ENCODE measurements at regions not wholly inside any gene's neighbourhood (a gene's known extent, or its start where the extent isn't known, plus 50 kb on each side); places are given as distances from the start of the nearest gene placed in this dataset.

DNA sequence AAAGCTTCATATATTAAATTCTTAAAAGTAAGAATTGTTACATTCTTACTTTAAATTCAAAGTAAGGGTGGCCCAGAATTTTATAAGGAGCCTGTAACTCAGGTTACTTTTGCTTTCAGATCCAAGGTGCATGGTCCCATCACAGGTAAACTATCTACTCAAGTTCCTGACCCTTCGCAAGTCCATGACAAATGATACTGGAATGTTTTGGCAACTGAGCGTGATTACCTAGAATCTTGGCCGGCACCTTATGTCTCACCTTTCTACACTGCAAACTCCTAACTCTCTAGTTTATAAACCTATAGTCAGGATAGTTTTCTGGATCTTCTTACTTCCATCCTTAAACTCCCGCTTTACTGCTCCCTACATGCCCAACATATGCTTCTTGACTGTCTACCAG is 67.9 kb upstream of the HMGN3 start:
- Histone ChIP-seq H3K14ac (ENCODE audit: insufficient read length) (no peak overlapping the region), H3K4me2 (ENCODE audit: insufficient read depth in 1 of 2, low read depth in 2 of 2, low read length in 2 of 2) (no peak overlapping the region), H3K9me3 (ENCODE audit: insufficient read depth in 2 of 2, low read depth in 1 of 2, low read length in 1 of 2) (no peaks in the 10 kb centered on the region), H2BK12ac (ENCODE audit: low read depth, low read length) (no peak overlapping the region), H4K5ac (ENCODE audit: insufficient read length, low read depth, low read length) (no peak overlapping the region), H3K27ac (ENCODE audit: low read depth, low read length) (no peak overlapping the region), H3K79me1 (ENCODE audit: low read depth, low read length) (no peaks in the 10 kb centered on the region), H2AFZ (ENCODE audit: low read length) (no peak overlapping the region), H3K36me3 (ENCODE audit: control insufficient read depth in 2 of 4, insufficient read depth in 4 of 4, low read length in 3 of 4) (no peaks in the 10 kb centered on the region), H2AK5ac (ENCODE audit: low read depth, low read length) (no peak overlapping the region), H3K4me1 (replicated peaks in 1 of 4; ENCODE audit: control insufficient read depth in 3 of 4, insufficient read depth in 4 of 4, low read length in 3 of 4) (no peaks in the 10 kb centered on the region; a peak in 2 of 7 replicates), H2BK20ac (ENCODE audit: low read length) (no peak overlapping the region), H3K18ac (ENCODE audit: extremely low read depth, low read length) (no peak overlapping the region), H3K4me3 (ENCODE audit: extremely low read depth in 1 of 4, insufficient read depth in 2 of 4, low read depth in 3 of 4, low read length in 4 of 4) (no peak overlapping the region), H2BK120ac (replicated peaks; ENCODE audit: low read depth, low read length) (no peak overlapping the region), H3K27me3 (replicated peaks in 1 of 4; ENCODE audit: control insufficient read depth in 3 of 4, extremely low read depth in 1 of 4, insufficient read depth in 3 of 4, low read length in 3 of 4) (peaks cover 0 to 1% (median 0%) of the 10 kb centered on the region in 4 experiments; a peak in 1 of 7 replicates), H3K23ac (ENCODE audit: insufficient read length) (no peak overlapping the region), H2BK15ac (ENCODE audit: low read length) (no peak overlapping the region), H4K91ac (replicated peaks; ENCODE audit: insufficient read length, low read length) (no peak overlapping the region), H3K23me2 (ENCODE audit: low read depth, low read length) (no peaks in the 10 kb centered on the region), H4K8ac (ENCODE audit: extremely low read depth, insufficient read depth, low read length) (no peak overlapping the region), H4K20me1 (replicated peaks in 1 of 2; ENCODE audit: control insufficient read depth in 1 of 2, insufficient read depth in 2 of 2, low read length in 2 of 2) (no peaks in the 10 kb centered on the region), H3K9ac (replicated peaks in 1 of 4; ENCODE audit: extremely low read depth in 1 of 4, low read depth in 3 of 4, low read length in 3 of 4) (no peak overlapping the region), H3K56ac (replicated peaks; ENCODE audit: insufficient read length, low read depth, low read length) (no peak overlapping the region), H2BK5ac (ENCODE audit: low read depth, low read length) (no peak overlapping the region), H3K79me2 (ENCODE audit: control insufficient read depth in 1 of 2, insufficient read depth in 2 of 2, low read length in 2 of 2) (no peaks in the 10 kb centered on the region), H3K4ac (replicated peaks; ENCODE audit: insufficient read length, low read depth, low read length) (no peak overlapping the region)
- TF ChIP-seq TEAD4 (IDR thresholded peaks at IDR 0.05; ENCODE audit: low read depth, low read length): no peak
- TF ChIP-seq BRCA1 (IDR thresholded peaks at IDR 0.05; ENCODE audit: low read depth, low read length): no peak
- no peak for TF ChIP-seq TBP (IDR thresholded peaks at IDR 0.05; ENCODE audit: low read depth, low read length)
- no peak for TF ChIP-seq CBX5 (IDR thresholded peaks at IDR 0.05; ENCODE audit: low read depth, low read length)
- TF ChIP-seq EZH2 (IDR thresholded peaks at IDR 0.05; ENCODE audit: low read depth, low read length, severe bottlenecking): no peak
- TF ChIP-seq CTBP2 (IDR thresholded peaks at IDR 0.05; ENCODE audit: borderline replicate concordance, insufficient read depth, insufficient read length, low read length): no peak
- TF ChIP-seq GTF2F1 (IDR thresholded peaks at IDR 0.05; ENCODE audit: borderline replicate concordance, low read depth, low read length): no peak
- no peak for TF ChIP-seq POU5F1 (IDR thresholded peaks at IDR 0.05; ENCODE audit: low read depth, low read length)
- no peak for TF ChIP-seq BCL11A (IDR thresholded peaks at IDR 0.05; ENCODE audit: low read depth in 2 of 2, low read length in 2 of 2)
- no peak for TF ChIP-seq SIRT6 (IDR thresholded peaks at IDR 0.05; ENCODE audit: low read length)
- no peak for TF ChIP-seq POLR2A (IDR thresholded peaks at IDR 0.05; ENCODE audit: control extremely low read depth in 1 of 2, low read depth in 2 of 2, low read length in 2 of 2)
- no peak for TF ChIP-seq CREB1 (IDR thresholded peaks at IDR 0.05)
- TF ChIP-seq SP2 (IDR thresholded peaks at IDR 0.05; ENCODE audit: low read length): no peak
- no peak for FAIRE-seq
- DNase-seq (ENCODE audit: low read depth in 1 of 2, low spot score in 2 of 2): no peak
- POLR2A ChIA-PET (ENCODE audit: partially characterized antibody): no interaction called here
- WGBS, 2 experiments (ENCODE audit: extremely low coverage in 1 of 2, insufficient coverage in 1 of 2, insufficient read length in 1 of 2, insufficient replicate concordance in 2 of 2, low coverage in 1 of 2, low lambda C conversion rate in 2 of 2, missing lambda C conversion rate in 1 of 2): 81% methylated on average over 4 of the region's 4 CpGs; no CpG with 5 or more reads in 1 of the 2 experiments
- CTCF ChIA-PET (ENCODE audit: partially characterized antibody): no interaction called here
